Keratinocyte (primary cell): ENCODE measurements at regions not wholly inside any gene's neighbourhood (a gene's known extent, or its start where the extent isn't known, plus 50 kb on each side); places are given as distances from the start of the nearest gene placed in this dataset.

ENCODE experiments used
- DNase-seq: peaks from one replicate; pipeline ENCODE4 v3.0.0-alpha.2; 2011; ENCODE audit warnings: low read depth, missing footprints, low spot score
- FAIRE-seq: peaks from 2 replicates; lab custom pipeline; 2011; peaks lifted over from hg19 to GRCh38; lab: Jason Lieb, UNC
- H2AFZ ChIP-seq: 2 replicates; pipeline ENCODE4 v1.6.0; 2012; ENCODE audit warnings: low read length, control low read depth, inconsistent platforms; ENCODE audit not compliant: control insufficient read depth
- H3K27ac ChIP-seq: 2 replicates; pipeline ENCODE4 v1.5.1; 2011; ENCODE audit warnings: low read length; ENCODE audit not compliant: control insufficient read depth, insufficient read depth
- H3K27me3 ChIP-seq: 3 replicates; pipeline ENCODE4 v1.6.0; 2011; ENCODE audit warnings: low read length; ENCODE audit not compliant: control insufficient read depth, insufficient read depth; ENCODE audit errors: extremely low read depth
- H3K36me3 ChIP-seq, 2 experiments: 2 replicates in 1 of 2; 3 replicates in 1 of 2; pipeline ENCODE4 v1.5.1; 2011; ENCODE audit warnings: low read length in 2 of 2, mild to moderate bottlenecking in 1 of 2; ENCODE audit not compliant: control insufficient read depth in 2 of 2, insufficient read depth in 2 of 2; ENCODE audit errors: extremely low read depth in 1 of 2
- H3K4me1 ChIP-seq: 3 replicates; pipeline ENCODE4 v1.5.1; 2011; ENCODE audit warnings: low read length; ENCODE audit not compliant: control insufficient read depth, insufficient read depth; ENCODE audit errors: extremely low read depth
- H3K4me2 ChIP-seq: 3 replicates; pipeline ENCODE4 v1.6.0; 2011; ENCODE audit warnings: low read depth, low read length; ENCODE audit not compliant: control insufficient read depth, insufficient read depth; ENCODE audit errors: extremely low read depth
- H3K4me3 ChIP-seq, 3 experiments: fragments of 200-600 bp in 1 of 3; sonication (generic) in 1 of 3; 2 replicates in 2 of 3; 3 replicates in 1 of 3; pipeline ENCODE4 v1.5.1; 2011 to 2016; ENCODE audit warnings: low read length in 3 of 3, mild to moderate bottlenecking in 3 of 3, control low read depth in 2 of 3, inconsistent platforms in 1 of 3, low read depth in 1 of 3, mixed read lengths in 1 of 3, mixed run types in 1 of 3, moderate library complexity in 1 of 3; ENCODE audit not compliant: control insufficient read depth in 2 of 3, insufficient read depth in 2 of 3; ENCODE audit errors: extremely low read depth in 1 of 3
- H3K79me2 ChIP-seq: 2 replicates; pipeline ENCODE4 v1.6.0; 2012; ENCODE audit warnings: low read length; ENCODE audit not compliant: control insufficient read depth, insufficient read depth
- H3K9ac ChIP-seq: 3 replicates; pipeline ENCODE4 v1.6.0; 2011; ENCODE audit warnings: low read length; ENCODE audit not compliant: control insufficient read depth, insufficient read depth; ENCODE audit errors: extremely low read depth
- H3K9me1 ChIP-seq: 3 replicates; pipeline ENCODE4 v1.6.0; 2011; ENCODE audit warnings: low read length; ENCODE audit not compliant: control insufficient read depth, insufficient read depth; ENCODE audit errors: extremely low read depth
- H3K9me3 ChIP-seq: 2 replicates; pipeline ENCODE4 v1.5.1; 2012; ENCODE audit warnings: low read depth, low read length; ENCODE audit not compliant: control insufficient read depth
- H4K20me1 ChIP-seq: 3 replicates; pipeline ENCODE4 v1.6.0; 2011; ENCODE audit warnings: low read length; ENCODE audit not compliant: control insufficient read depth, insufficient read depth; ENCODE audit errors: extremely low read depth
- CTCF ChIP-seq, 3 experiments: IDR thresholded peaks in 1 of 3; conservative IDR thresholded peaks in 1 of 3; optimal IDR thresholded peaks in 1 of 3; 2 replicates in 2 of 3; 3 replicates in 1 of 3; pipeline versions ENCODE3 to v1.5.1; 2011; ENCODE audit warnings: low read length in 3 of 3, mild to moderate bottlenecking in 3 of 3, moderate library complexity in 2 of 3, control low read depth in 1 of 3, inconsistent platforms in 1 of 3; ENCODE audit not compliant: insufficient read depth in 2 of 3; ENCODE audit errors: extremely low read depth in 1 of 3
- EZH2 ChIP-seq: IDR thresholded peaks from one replicate; pipeline ENCODE4 v1.6.1; 2012; ENCODE audit warnings: inconsistent platforms, mild to moderate bottlenecking, low read length, moderate library complexity
- dilution Hi-C: fragments of 300-500 bp; cut with MboI; formaldehyde crosslinking; loops from one replicate; pipeline ENCODE4 v1.7.0; 2020; ENCODE audit warnings: low sequenced_read_pairs; ENCODE audit not compliant: extremely low pct_ligation_motif_present

DNA sequence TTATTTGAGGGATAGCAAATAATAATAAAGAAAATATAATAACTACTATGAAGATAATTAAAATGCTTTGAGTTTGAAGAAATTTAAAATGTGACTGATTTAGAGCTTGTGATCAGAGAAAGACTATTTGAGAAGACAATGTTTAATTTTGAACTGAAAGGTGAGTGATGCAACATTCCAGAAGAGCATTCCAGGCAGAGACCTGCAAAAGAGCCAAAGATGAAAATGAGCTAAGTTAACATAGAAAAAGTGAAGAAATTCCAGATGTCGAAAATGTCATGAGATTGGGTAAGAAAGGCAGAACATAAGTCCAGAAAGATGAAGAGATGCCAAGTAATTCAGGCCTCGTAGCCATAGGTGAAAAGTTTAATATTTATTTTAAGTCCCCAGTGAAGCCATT is 215.8 kb downstream of the FSIP2 start:
- no peak overlapping the region for H3K4me2 ChIP-seq
- DNase-seq (no peak), FAIRE-seq (no peak)
- no peak for TF ChIP-seq EZH2
- TF ChIP-seq CTCF (optimal IDR thresholded peaks at IDR 0.05 in 1 of 3, IDR thresholded peaks at IDR 0.05 in 1 of 3, conservative IDR thresholded peaks at IDR 0.05 in 1 of 3; ENCODE audit: extremely low read depth in 1 of 3, insufficient read depth in 2 of 3, low read length in 3 of 3): no peak
- H3K9me3 ChIP-seq: no peaks in the 10 kb centered on the region
- dilution Hi-C loops: no loop called here
- no peak overlapping the region for H3K4me3 ChIP-seq
- H3K79me2 ChIP-seq: no peaks in the 10 kb centered on the region
- no peaks in the 10 kb centered on the region for H3K27me3 ChIP-seq
- no peak overlapping the region for H3K9ac ChIP-seq
- H3K9me1 ChIP-seq: no peaks in the 10 kb centered on the region
- H3K27ac ChIP-seq: no peak overlapping the region
- no peak overlapping the region for H2AFZ ChIP-seq
- no peaks in the 10 kb centered on the region for H3K4me1 ChIP-seq
- no peaks in the 10 kb centered on the region for H4K20me1 ChIP-seq
- no peaks in the 10 kb centered on the region for H3K36me3 ChIP-seq

DNA sequence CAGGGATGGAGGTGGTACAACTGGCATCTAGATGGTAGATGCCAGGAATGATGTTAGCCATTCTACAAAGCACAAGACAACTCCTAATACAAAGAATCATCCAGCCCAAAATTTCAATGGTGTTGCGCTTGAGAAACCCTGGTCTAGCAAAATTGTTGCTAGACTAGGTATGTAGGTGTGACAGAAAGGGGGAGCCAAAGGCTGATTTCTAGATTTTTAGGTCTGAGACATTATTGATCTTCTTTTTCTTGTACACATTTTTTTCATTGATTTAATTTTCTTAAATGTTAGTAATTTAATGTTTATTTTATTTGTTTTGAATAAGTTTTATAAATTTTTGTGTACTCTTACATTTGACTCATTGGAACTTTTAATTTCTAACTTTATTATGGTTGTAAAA is 216.4 kb downstream of the FSIP2 start:
- H3K4me2 ChIP-seq: no peak overlapping the region
- H2AFZ ChIP-seq: no peak overlapping the region
- no peaks in the 10 kb centered on the region for H3K9me3 ChIP-seq
- no peaks in the 10 kb centered on the region for H3K9me1 ChIP-seq
- no peaks in the 10 kb centered on the region for H3K27me3 ChIP-seq
- dilution Hi-C loops: no loop called here
- no peak overlapping the region for H3K27ac ChIP-seq
- no peak overlapping the region for H3K4me3 ChIP-seq
- FAIRE-seq (no peak), DNase-seq (no peak)
- no peak overlapping the region for H3K9ac ChIP-seq
- no peaks in the 10 kb centered on the region for H3K79me2 ChIP-seq
- no peaks in the 10 kb centered on the region for H3K36me3 ChIP-seq
- H4K20me1 ChIP-seq: no peaks in the 10 kb centered on the region
- TF ChIP-seq CTCF (optimal IDR thresholded peaks at IDR 0.05 in 1 of 3, IDR thresholded peaks at IDR 0.05 in 1 of 3, conservative IDR thresholded peaks at IDR 0.05 in 1 of 3; ENCODE audit: extremely low read depth in 1 of 3, insufficient read depth in 2 of 3, low read length in 3 of 3): no peak
- no peak for TF ChIP-seq EZH2
- no peaks in the 10 kb centered on the region for H3K4me1 ChIP-seq
